Neural cell (in vitro differentiated cells): ENCODE measurements at regions not wholly inside any gene's neighbourhood (a gene's known extent, or its start where the extent isn't known, plus 50 kb on each side); places are given as distances from the start of the nearest gene placed in this dataset.
A peak's percentile ranks its signal among the peaks of the same experiment; 100 is the strongest.

ENCODE experiments used
- H2AFZ ChIP-seq: fragments of 200-600, 300-800 bp; sonication (generic), shearing (Covaris generic); 2 replicates; pipeline ENCODE4 v1.6.0; 2014; ENCODE audit warnings: low read depth, mild to moderate bottlenecking, antibody characterized with exemption, low read length, moderate library complexity
- H3F3A ChIP-seq: fragments of 200-600 bp; shearing (Covaris generic); 2 replicates; pipeline ENCODE4 v1.6.1; 2016; ENCODE audit warnings: mild to moderate bottlenecking, moderate library complexity, mixed read lengths, antibody characterized with exemption, low read length; ENCODE audit not compliant: insufficient read depth, poor library complexity, severe bottlenecking
- H3K27ac ChIP-seq: fragments of 200-600, 300-800 bp; sonication (generic), shearing (Covaris generic); 2 replicates; pipeline ENCODE4 v1.5.1; 2014; ENCODE audit warnings: mild to moderate bottlenecking, low read length, moderate library complexity
- H3K27me3 ChIP-seq: fragments of 300-800, 200-600 bp; sonication (generic), shearing (Covaris generic); 2 replicates; pipeline ENCODE4 v1.6.0; 2014; ENCODE audit warnings: mild to moderate bottlenecking, low read depth, low read length, moderate library complexity; ENCODE audit not compliant: insufficient read depth
- H3K36me3 ChIP-seq: fragments of 300-800, 200-600 bp; sonication (generic), shearing (Covaris generic); 2 replicates; pipeline ENCODE4 v1.5.1; 2014; ENCODE audit warnings: mild to moderate bottlenecking, antibody characterized with exemption, low read length, moderate library complexity; ENCODE audit not compliant: insufficient read depth
- H3K4me2 ChIP-seq: fragments of 300-800, 200-600 bp; sonication (generic), shearing (Covaris generic); 2 replicates; pipeline ENCODE4 v1.6.0; 2014; ENCODE audit warnings: mild to moderate bottlenecking, low read length
- H3K4me3 ChIP-seq: fragments of 300-800, 200-600 bp; sonication (generic), shearing (Covaris generic); 2 replicates; pipeline ENCODE4 v1.5.1; 2014; ENCODE audit warnings: mild to moderate bottlenecking, low read length, moderate library complexity
- H3K79me2 ChIP-seq: fragments of 200-600 bp; shearing (Covaris generic); replicated peaks from 2 replicates; pipeline ENCODE4 v1.6.0; 2014; ENCODE audit warnings: mild to moderate bottlenecking, low read length, moderate library complexity; ENCODE audit not compliant: insufficient read depth
- H3K9ac ChIP-seq: fragments of 300-800, 200-600 bp; sonication (generic), shearing (Covaris generic); 2 replicates; pipeline ENCODE4 v1.6.1; 2016; ENCODE audit warnings: mild to moderate bottlenecking, low read length, mixed read lengths
- H3K9me2 ChIP-seq: fragments of 200-600 bp; shearing (Covaris generic); 2 replicates; pipeline ENCODE4 v1.6.1; 2016; ENCODE audit warnings: mild to moderate bottlenecking, low read length, mixed read lengths; ENCODE audit not compliant: insufficient read depth
- H3K9me3 ChIP-seq: fragments of 200-600, 300-800 bp; sonication (generic), shearing (Covaris generic); 2 replicates; pipeline ENCODE4 v1.6.1; 2016; ENCODE audit warnings: mild to moderate bottlenecking, mixed run types, low read length, moderate library complexity, mixed read lengths
- H4K20me1 ChIP-seq: fragments of 200-600 bp; shearing (Covaris generic); 2 replicates; pipeline ENCODE4 v1.6.1; 2016; ENCODE audit warnings: mild to moderate bottlenecking, mixed run types; ENCODE audit not compliant: insufficient read depth
- CTCF ChIP-seq: fragments of 450-650 bp; IDR thresholded peaks from 2 replicates; pipeline ENCODE4 v1.5.1; 2014; ENCODE audit warnings: antibody characterized with exemption, mild to moderate bottlenecking, moderate library complexity; ENCODE audit not compliant: poor library complexity, severe bottlenecking
- EP300 ChIP-seq: fragments of 450-650 bp; conservative IDR thresholded peaks from 2 replicates; pipeline ENCODE4 v1.6.1; 2014; ENCODE audit warnings: antibody characterized with exemption, mild to moderate bottlenecking, moderate library complexity; ENCODE audit not compliant: poor library complexity, severe bottlenecking
- EZH2 ChIP-seq: fragments of 200-600, 300-800 bp; shearing (Covaris generic), sonication (generic); IDR thresholded peaks from 2 replicates; pipeline ENCODE4 v1.6.1; 2014; ENCODE audit warnings: antibody characterized with exemption, low read length, borderline replicate concordance, mild to moderate bottlenecking; ENCODE audit not compliant: insufficient read depth, poor library complexity, severe bottlenecking
- MXI1 ChIP-seq: fragments of 450-650 bp; conservative IDR thresholded peaks from 2 replicates; pipeline ENCODE4 v1.6.1; 2014; ENCODE audit warnings: antibody characterized with exemption, mild to moderate bottlenecking; ENCODE audit not compliant: poor library complexity, severe bottlenecking
- POLR2AphosphoS5 ChIP-seq: IDR thresholded peaks from 2 replicates; pipeline ENCODE4 v1.6.1; 2012
- RAD21 ChIP-seq: fragments of 450-650 bp; conservative IDR thresholded peaks from 2 replicates; pipeline ENCODE4 v1.6.1; 2014; ENCODE audit warnings: antibody characterized with exemption, mild to moderate bottlenecking, moderate library complexity
- REST ChIP-seq: IDR thresholded peaks from 2 replicates; pipeline ENCODE4 v1.6.1; 2012; ENCODE audit warnings: borderline replicate concordance
- SMC3 ChIP-seq: fragments of 450-650 bp; conservative IDR thresholded peaks from 2 replicates; pipeline ENCODE4 v1.6.1; 2014; ENCODE audit warnings: antibody characterized with exemption, mild to moderate bottlenecking, moderate library complexity; ENCODE audit not compliant: poor library complexity
- TAF1 ChIP-seq: IDR thresholded peaks from 2 replicates; pipeline ENCODE4 v1.6.1; 2012; ENCODE audit warnings: low read depth

GRCh38 chr3:36124118-36124796, 256.0 kb upstream of the STAC start:
- no peaks in the 10 kb centered on the region for H3F3A ChIP-seq
- H3K4me3 ChIP-seq: no peak overlapping the region
- no peak overlapping the region for H2AFZ ChIP-seq
- no peaks in the 10 kb centered on the region for H3K36me3 ChIP-seq
- peaks cover 3% of the 10 kb centered on the region for H3K9me3 ChIP-seq
- H4K20me1 ChIP-seq: no peaks in the 10 kb centered on the region
- TF ChIP-seq RAD21: peak; percentile 20
- no peak for TF ChIP-seq POLR2AphosphoS5
- H3K9me2 ChIP-seq: no peaks in the 10 kb centered on the region
- H3K4me2 ChIP-seq: no peak overlapping the region
- no peaks in the 10 kb centered on the region for H3K79me2 ChIP-seq
- H3K9ac ChIP-seq: no peak overlapping the region
- H3K27ac ChIP-seq: no peak overlapping the region
- no peaks in the 10 kb centered on the region for H3K27me3 ChIP-seq

- TF ChIP-seq MXI1 (no peak), EZH2 (no peak), SMC3 (no peak), CTCF (no peak), EP300 (no peak)
- no peaks in the 10 kb centered on the region for H3K9me3 ChIP-seq
- no peak overlapping the region for H3K4me3 ChIP-seq
- H3K27me3 ChIP-seq: no peaks in the 10 kb centered on the region
- no peak overlapping the region for H3K4me2 ChIP-seq
- H3K27ac ChIP-seq: no peak overlapping the region
- no peaks in the 10 kb centered on the region for H3K9me2 ChIP-seq
- no peak overlapping the region for H3K9ac ChIP-seq
- no peaks in the 10 kb centered on the region for H4K20me1 ChIP-seq
- H3F3A ChIP-seq: no peaks in the 10 kb centered on the region
- H2AFZ ChIP-seq: no peak overlapping the region
- no peaks in the 10 kb centered on the region for H3K79me2 ChIP-seq
- H3K36me3 ChIP-seq: no peaks in the 10 kb centered on the region
Observed at GRCh38 chr3:36132214-36132613, 248.1 kb upstream of the STAC start.

- Histone ChIP-seq H3K9ac (no peak overlapping the region), H3K27me3 (no peaks in the 10 kb centered on the region), H3K36me3 (no peaks in the 10 kb centered on the region), H4K20me1 (no peaks in the 10 kb centered on the region), H3K4me3 (no peak overlapping the region), H3K4me2 (no peak overlapping the region), H3K79me2 (no peaks in the 10 kb centered on the region), H3K9me3 (no peaks in the 10 kb centered on the region), H2AFZ (no peak overlapping the region), H3K9me2 (no peaks in the 10 kb centered on the region), H3K27ac (no peak overlapping the region), H3F3A (no peaks in the 10 kb centered on the region)
- TF ChIP-seq POLR2AphosphoS5 (no peak), RAD21 (no peak), REST (no peak), EP300 (no peak), TAF1 (no peak), EZH2 (no peak), SMC3 (no peak), MXI1 (no peak), CTCF (no peak)
Observed at GRCh38 chr3:36135863-36136262, 244.4 kb upstream of the STAC start.
